ENCODE measurements at regions not wholly inside any gene's neighbourhood (a gene's known extent, or its start where the extent isn't known, plus 50 kb on each side); places are given as distances from the start of the nearest gene placed in this dataset.

DNA sequence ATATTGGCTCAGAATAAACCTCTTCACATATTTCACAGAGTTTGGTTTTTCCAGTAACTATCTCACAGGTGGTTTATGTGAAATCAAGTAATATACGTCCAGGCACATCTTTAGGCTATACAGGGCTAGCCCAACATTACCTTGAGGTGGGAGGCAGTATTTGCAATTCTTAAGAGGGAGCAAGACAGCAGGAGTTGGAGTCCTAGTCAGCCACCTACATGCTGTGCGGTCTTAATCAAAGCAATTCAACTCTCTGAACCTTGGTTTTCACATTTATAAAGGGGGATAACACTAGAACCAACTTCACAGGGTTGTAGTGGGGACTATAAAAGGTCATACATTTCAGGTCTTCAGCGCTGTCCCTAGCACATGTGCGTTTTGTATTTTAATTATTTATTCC, 73.5 kb upstream of the FICD start:
- DNase-seq (ENCODE audit: low read depth): no peak
- no peak overlapping the region for H3K4me3 ChIP-seq (ENCODE audit: low read depth, low read length)
- TF ChIP-seq, protein P1, sequence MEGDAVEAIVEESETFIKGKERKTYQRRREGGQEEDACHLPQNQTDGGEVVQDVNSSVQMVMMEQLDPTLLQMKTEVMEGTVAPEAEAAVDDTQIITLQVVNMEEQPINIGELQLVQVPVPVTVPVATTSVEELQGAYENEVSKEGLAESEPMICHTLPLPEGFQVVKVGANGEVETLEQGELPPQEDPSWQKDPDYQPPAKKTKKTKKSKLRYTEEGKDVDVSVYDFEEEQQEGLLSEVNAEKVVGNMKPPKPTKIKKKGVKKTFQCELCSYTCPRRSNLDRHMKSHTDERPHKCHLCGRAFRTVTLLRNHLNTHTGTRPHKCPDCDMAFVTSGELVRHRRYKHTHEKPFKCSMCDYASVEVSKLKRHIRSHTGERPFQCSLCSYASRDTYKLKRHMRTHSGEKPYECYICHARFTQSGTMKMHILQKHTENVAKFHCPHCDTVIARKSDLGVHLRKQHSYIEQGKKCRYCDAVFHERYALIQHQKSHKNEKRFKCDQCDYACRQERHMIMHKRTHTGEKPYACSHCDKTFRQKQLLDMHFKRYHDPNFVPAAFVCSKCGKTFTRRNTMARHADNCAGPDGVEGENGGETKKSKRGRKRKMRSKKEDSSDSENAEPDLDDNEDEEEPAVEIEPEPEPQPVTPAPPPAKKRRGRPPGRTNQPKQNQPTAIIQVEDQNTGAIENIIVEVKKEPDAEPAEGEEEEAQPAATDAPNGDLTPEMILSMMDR (IDR thresholded peaks at IDR 0.05; ENCODE audit: insufficient read depth, low read depth, low read length): no peak

DNA sequence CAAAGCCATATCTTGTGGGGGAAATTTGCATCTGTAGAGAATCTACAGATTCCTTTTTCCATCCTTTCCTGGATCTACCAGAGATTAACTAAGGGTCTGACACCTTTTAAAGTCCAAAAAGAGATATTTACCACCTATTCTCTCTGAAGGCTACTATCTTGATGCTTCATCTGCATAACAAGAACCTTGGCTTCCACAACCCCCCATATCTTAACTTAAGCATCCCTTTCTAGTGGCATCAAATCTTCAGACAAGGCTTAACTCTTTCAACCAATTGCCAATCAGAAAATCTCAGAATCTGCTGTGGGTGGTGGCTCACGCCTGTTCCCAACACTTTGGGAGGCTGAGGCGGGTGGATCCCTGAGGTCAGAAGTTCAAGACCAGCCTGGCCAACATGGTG, 74.3 kb upstream of the FICD start:
- TF ChIP-seq, protein P1 (IDR thresholded peaks at IDR 0.05; ENCODE audit: insufficient read depth, low read depth, low read length): no peak
- no peak overlapping the region for H3K4me3 ChIP-seq (ENCODE audit: low read depth, low read length)

DNA sequence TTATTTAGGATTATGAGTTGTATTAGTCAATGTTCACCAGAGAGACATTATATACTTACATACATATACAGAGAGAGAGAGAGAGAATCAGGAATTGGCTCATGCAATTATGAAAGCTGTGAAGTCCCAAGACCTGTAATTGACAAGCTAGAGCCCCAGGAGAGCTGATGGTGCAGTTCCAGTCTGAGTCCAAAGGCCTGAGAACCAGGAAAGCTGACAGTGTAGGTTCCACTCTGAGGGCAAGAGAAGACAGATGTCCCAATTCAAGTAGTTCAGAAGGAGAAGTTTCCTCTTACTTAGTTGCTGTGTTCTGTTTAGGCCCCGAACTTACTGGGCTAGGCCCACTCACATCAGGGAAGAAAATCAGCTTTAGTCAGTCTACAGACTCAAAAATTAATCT, 76.4 kb upstream of the FICD start:
- no peak overlapping the region for H3K4me3 ChIP-seq (ENCODE audit: low read depth, low read length)
- no peak for DNase-seq (ENCODE audit: low read depth)
- TF ChIP-seq, protein P1 (IDR thresholded peaks at IDR 0.05; ENCODE audit: insufficient read depth, low read depth, low read length): no peak

More for the DNA sequence above, 74.3 kb upstream of the FICD start:
- no peak for DNase-seq (ENCODE audit: low read depth)

DNA sequence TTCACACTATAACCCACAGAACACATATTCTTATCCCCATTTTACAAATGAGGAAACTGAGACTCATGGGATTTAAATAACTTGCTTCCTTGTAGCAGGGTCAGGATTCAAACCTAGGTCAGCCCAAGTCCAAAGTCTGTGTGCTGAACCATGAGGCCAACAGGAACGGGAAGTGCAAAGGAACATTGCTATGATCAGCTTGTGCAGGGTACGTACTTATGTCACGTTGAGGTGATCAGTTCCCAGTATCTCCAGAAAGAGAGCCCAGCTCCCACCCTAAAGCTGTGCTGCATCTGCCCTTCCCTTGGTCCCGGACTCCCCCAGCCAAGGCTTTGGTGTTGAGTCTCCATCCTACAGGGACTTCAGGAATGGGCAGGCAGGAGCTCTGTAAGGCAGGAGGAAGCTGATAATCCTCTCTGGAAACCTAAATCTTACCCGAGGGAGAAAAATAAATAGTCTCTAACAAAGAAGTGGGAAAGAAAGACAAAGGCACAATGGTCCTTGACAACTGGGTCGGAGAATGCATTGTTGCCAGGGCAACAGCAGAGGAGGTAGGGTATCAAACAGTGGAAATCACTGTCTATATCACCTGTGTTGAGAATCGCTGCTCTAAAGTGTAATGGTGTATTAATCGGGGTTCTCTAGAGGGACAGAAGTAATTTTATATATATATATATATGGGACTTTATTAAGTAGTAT, 82.5 kb upstream of the FICD start:
- H3K4me3 ChIP-seq (ENCODE audit: low read depth, low read length): no peak overlapping the region
- TF ChIP-seq, protein P1 (IDR thresholded peaks at IDR 0.05; ENCODE audit: insufficient read depth, low read depth, low read length): no peak
- no peak for DNase-seq (ENCODE audit: low read depth)

DNA sequence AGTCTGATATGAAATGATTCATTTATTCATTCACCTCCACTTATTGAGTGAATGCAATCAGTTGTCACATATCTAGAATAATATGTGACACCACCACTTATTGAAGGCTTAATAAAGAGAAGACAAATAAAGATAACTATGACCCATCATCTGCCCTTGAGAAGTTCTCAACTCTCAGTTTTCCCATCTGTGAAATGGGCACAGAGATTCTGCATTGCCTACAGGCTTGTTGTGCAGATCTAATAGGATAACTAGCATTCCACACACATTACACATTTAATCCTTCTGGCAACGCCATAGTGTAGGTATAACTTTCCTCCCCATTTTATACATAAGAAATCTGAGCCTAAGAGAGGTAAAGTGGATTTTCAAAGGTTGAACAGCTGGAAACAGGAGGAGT, 84.2 kb upstream of the FICD start:
- TF ChIP-seq, protein P1 (IDR thresholded peaks at IDR 0.05; ENCODE audit: insufficient read depth, low read depth, low read length): no peak
- H3K4me3 ChIP-seq (ENCODE audit: low read depth, low read length): no peak overlapping the region
- DNase-seq (ENCODE audit: low read depth): no peak

DNA sequence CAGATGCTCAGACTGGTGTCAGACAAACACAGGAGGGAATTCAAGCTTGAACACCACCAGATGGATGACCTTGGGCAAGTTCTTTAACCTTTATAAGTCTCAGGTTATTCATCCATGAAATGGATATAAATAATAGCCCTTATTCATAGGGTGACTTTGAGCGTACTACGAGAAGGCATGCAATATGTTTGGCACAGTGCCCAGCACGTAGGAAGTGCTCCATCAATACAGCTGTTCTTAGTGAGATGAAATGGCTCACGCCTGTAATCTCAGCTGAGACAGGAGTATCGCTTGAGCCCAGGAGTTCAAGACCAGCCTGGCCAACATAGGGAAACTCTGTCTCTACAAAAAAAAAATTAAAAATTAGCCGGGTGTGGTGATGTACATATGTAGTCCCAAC, 84.8 kb upstream of the FICD start:
- no peak for DNase-seq (ENCODE audit: low read depth)
- TF ChIP-seq, protein P1 (IDR thresholded peaks at IDR 0.05; ENCODE audit: insufficient read depth, low read depth, low read length): no peak

More for the DNA sequence above, 84.8 kb upstream of the FICD start:
- no peak overlapping the region for H3K4me3 ChIP-seq (ENCODE audit: low read depth, low read length)
